BJ (cell line): ENCODE measurements at regions not wholly inside any gene's neighbourhood (a gene's known extent, or its start where the extent isn't known, plus 50 kb on each side); places are given as distances from the start of the nearest gene placed in this dataset.

Source experiments
- CTCF ChIA-PET: fragments of 350-600 bp; formaldehyde crosslinking; extraction: SDS; loops from one replicate; lab custom pipeline; 2021; ENCODE audit warnings: antibody characterized with exemption, inconsistent platforms; lab: Yijun Ruan, JAX
- POLR2A ChIA-PET: fragments of 300-600 bp; sonication (Branson Sonifier 250); formaldehyde crosslinking; extraction: SDS; loops from one replicate; lab custom pipeline; 2021; ENCODE audit warnings: antibody characterized with exemption; lab: Charles Lee
- DNase-seq: peaks from one replicate; pipeline ENCODE4 v3.0.0-alpha.2; 2011; ENCODE audit warnings: low read depth
- H3K27me3 ChIP-seq: 2 replicates; pipeline ENCODE4 v1.6.0; 2011; ENCODE audit warnings: low read length; ENCODE audit not compliant: control insufficient read depth, insufficient read depth
- H3K36me3 ChIP-seq: 2 replicates; pipeline ENCODE4 v1.5.1; 2011; ENCODE audit warnings: low read length; ENCODE audit not compliant: control insufficient read depth, insufficient read depth
- H3K4me3 ChIP-seq: 2 replicates; pipeline ENCODE4 v1.5.1; 2011; ENCODE audit warnings: low read depth, mild to moderate bottlenecking, control low read depth, low read length
- TF ChIP-seq, protein P1 (sequence below): IDR thresholded peaks from 2 replicates; pipeline ENCODE4 v1.5.1; 2011; ENCODE audit warnings: low read depth, mild to moderate bottlenecking, control low read depth, inconsistent platforms, low read length, moderate library complexity; ENCODE audit not compliant: insufficient read depth

DNA sequence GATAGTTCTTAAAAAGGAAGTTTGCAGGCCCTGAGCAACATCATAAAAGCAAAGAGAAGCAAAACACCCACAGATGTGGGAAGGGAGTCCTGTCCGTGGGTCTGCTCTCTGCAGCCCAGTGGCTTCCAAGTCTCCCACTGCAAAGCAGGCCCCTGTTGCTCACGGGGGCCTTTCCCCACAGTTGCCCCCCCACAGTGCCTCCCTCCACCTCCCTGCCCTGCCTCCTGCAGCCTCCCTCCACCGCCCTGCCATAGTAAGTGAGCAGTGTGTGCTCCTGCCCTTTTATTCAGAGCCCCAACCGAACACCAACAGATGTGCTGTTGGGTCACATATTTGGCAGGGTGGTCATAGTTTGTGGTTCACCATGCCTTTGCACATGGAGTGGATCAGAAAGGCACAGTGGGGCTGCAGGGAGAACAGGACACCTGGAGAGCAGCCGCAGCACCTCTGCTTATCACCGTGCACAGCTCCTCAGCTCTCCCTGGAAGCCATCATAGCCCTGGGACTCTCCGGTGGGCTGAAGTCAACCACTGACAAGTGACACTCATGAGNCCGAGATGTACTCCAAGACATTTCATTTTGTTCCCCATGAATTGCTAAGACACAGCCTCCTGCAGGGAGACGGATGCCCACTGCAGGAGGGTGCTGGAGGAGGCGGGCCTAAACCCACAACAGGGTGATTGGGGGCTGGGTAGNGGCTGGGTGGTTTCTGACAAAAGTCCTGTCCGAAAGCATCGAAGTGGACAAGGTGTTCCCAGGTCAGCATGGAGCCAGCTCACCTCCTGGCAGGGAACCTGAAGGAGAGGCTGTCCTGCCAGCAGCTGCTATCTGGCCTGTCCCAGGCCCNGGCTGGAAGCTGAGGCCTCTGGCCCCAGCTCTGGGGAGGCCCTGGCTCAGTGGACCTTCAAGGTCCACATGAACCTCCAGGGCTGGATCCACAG is 278.9 kb downstream of the GADD45G start:
- H3K27me3 ChIP-seq: no peaks in the 10 kb centered on the region
- POLR2A ChIA-PET: no interaction called here
- H3K36me3 ChIP-seq: no peaks in the 10 kb centered on the region
- DNase-seq: no peak
- TF ChIP-seq, protein P1, sequence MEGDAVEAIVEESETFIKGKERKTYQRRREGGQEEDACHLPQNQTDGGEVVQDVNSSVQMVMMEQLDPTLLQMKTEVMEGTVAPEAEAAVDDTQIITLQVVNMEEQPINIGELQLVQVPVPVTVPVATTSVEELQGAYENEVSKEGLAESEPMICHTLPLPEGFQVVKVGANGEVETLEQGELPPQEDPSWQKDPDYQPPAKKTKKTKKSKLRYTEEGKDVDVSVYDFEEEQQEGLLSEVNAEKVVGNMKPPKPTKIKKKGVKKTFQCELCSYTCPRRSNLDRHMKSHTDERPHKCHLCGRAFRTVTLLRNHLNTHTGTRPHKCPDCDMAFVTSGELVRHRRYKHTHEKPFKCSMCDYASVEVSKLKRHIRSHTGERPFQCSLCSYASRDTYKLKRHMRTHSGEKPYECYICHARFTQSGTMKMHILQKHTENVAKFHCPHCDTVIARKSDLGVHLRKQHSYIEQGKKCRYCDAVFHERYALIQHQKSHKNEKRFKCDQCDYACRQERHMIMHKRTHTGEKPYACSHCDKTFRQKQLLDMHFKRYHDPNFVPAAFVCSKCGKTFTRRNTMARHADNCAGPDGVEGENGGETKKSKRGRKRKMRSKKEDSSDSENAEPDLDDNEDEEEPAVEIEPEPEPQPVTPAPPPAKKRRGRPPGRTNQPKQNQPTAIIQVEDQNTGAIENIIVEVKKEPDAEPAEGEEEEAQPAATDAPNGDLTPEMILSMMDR: no peak
- H3K4me3 ChIP-seq: no peak overlapping the region
- CTCF ChIA-PET: interaction anchor here (0.6 kb wide), 2 partner anchors 83 to 462 kb away, joined by 3 read pairs; no protein-coding TSS in a partner anchor

DNA sequence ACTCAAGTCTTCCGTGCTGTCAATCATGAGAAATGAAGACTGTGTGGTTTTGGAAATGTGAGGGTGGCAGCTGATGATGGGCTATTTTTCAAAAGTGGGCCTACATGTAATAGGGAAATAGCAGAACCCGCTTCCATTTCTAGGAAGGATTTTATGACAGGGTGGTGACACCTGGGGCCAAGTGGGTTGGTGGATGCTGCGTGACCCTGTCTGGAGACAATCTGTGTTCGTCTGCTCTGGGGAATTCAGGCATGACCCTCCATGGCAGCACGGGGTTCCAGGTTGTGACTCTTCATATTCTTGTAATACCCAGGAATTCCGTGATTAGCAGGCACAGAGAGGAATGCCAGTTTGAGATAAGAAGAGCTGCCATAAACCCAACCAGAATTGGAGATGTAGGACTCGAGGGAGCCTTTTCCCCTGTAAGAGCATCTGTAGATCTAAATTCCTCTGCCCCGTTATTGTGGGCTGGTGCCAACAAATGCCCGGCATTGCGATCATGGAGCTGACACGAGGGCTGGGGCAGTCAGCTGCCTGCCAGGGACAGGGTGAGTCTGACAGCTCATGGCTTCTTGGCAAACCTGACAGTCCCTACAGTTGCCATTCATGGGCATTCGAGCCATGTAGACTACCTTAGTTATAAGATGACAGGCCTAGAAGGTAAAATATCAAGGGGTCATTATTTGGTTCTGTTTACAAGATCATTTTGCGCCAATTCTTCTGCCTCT is 279.7 kb downstream of the GADD45G start:
- Histone ChIP-seq H3K27me3 (no peaks in the 10 kb centered on the region), H3K4me3 (no peak overlapping the region), H3K36me3 (no peaks in the 10 kb centered on the region)
- POLR2A ChIA-PET: no interaction called here
- TF ChIP-seq, protein P1: no peak
- CTCF ChIA-PET: interaction anchor here (0.6 to 1.4 kb wide), 2 partner anchors 14 to 82 kb away, joined by 3 read pairs; no protein-coding TSS in a partner anchor
- no peak for DNase-seq

DNA sequence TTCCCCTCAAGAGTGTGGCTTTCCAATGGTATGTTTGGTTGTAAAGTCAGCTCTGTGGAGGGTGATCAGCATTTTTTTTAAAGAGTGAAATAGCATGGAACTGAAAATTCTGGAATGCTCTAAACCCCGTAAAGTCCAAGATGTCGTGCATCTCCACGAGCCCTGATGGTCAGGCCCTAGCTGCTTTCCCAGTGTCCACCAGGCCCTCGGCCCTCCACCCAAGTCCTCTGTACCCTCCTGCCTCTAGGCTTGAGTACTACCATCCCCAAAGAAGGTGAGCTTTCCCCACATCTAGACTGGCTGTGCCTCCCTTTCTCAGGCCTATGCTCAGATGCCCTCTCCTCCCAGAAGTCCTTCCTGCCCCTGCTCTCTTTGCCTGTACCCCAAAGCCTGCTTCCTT is 280.3 kb downstream of the GADD45G start:
- no peaks in the 10 kb centered on the region for H3K36me3 ChIP-seq
- ChIA-PET CTCF (interaction anchor here (1.4 kb wide), 1 partner anchor 13 kb away, joined by 3 read pairs; no protein-coding TSS in a partner anchor), POLR2A (no interaction called here)
- no peak overlapping the region for H3K4me3 ChIP-seq
- DNase-seq: no peak
- no peaks in the 10 kb centered on the region for H3K27me3 ChIP-seq
- TF ChIP-seq, protein P1: no peak

DNA sequence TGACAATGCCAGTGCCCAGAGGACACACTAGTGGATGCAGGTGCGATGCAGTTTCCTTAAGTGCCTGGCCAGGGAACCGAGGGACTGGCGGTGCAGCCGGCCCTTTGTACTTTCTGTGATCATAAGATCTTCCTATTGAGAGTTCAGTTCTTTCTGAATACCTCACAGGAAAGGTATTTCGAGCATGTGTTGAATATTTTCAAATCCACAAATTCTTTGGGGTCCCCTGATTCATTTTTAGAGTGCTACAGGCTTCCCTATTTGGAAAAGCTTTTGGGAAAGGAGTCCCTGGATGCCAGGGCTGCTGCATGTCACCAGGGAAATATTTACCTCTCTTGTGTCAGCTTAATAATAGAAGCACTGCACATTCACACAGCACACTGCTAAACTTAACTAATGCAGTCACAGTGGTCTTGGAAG is 281.5 kb downstream of the GADD45G start:
- TF ChIP-seq, protein P1: no peak
- Histone ChIP-seq H3K36me3 (no peaks in the 10 kb centered on the region), H3K27me3 (no peaks in the 10 kb centered on the region), H3K4me3 (no peak overlapping the region)
- ChIA-PET CTCF (no interaction called here), POLR2A (no interaction called here)
- DNase-seq: peak; percentile 4

DNA sequence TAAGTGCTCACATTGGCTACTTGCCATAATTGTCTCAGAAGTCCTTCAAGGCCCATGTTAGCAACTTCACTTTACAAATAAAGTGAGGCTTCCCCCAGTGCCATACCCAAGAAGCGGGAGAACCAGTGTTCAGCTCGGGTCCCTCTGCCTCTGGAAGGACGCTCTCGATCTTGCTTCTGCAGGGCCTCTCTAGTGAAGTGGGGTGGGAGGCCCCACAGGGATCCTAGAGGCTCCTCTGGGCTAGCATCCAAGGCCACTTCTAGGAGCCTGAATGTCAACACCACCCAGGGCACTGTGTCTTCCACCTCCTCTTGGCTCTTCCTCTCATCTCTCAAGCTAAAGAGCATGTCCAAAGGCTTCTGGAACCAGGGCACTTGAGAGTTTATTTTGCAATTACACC is 282.5 kb downstream of the GADD45G start:
- ChIA-PET POLR2A (no interaction called here), CTCF (interaction anchor here (1.2 kb wide), 1 partner anchor 9 kb away, joined by 3 read pairs; no protein-coding TSS in a partner anchor)
- TF ChIP-seq, protein P1: no peak
- Histone ChIP-seq H3K27me3 (no peaks in the 10 kb centered on the region), H3K4me3 (no peak overlapping the region), H3K36me3 (no peaks in the 10 kb centered on the region)
- no peak for DNase-seq
